Gastroesophageal sphincter (tissue), 4 donors: ENCODE measurements at regions not wholly inside any gene's neighbourhood (a gene's known extent, or its start where the extent isn't known, plus 50 kb on each side); places are given as distances from the start of the nearest gene placed in this dataset.

Source experiments
- ATAC-seq: fragments of 150-250 bp; one replicate; pipeline ENCODE4 v1.9.1; 2016; ENCODE audit warnings: mild to moderate bottlenecking, moderate library complexity
- H3K27ac ChIP-seq, 4 donors: fragments of 200-600 bp; sonication (generic) in 3 of 4; 1 replicate in 3 of 4; 2 replicates in 1 of 4; pipeline ENCODE4 v1.5.1; 2016 to 2019
- H3K27me3 ChIP-seq: fragments of 200-600 bp; sonication (generic); one replicate; pipeline ENCODE4 v1.5.1; 2019
- H3K36me3 ChIP-seq, 2 donors: fragments of 200-600 bp; sonication (generic); one replicate each; pipeline ENCODE4 v1.5.1; 2019; ENCODE audit warnings: control low read depth in 1 of 2
- H3K4me1 ChIP-seq, 3 donors: fragments of 200-600 bp; sonication (generic); 1 replicate in 2 of 3; 2 replicates in 1 of 3; pipeline ENCODE4 v1.5.1; 2016 to 2019; ENCODE audit warnings: control low read depth in 2 of 3
- H3K4me3 ChIP-seq, 2 donors: fragments of 200-600 bp; sonication (generic); one replicate each; pipeline ENCODE4 v1.5.1; 2019; ENCODE audit warnings: mild to moderate bottlenecking in 1 of 2, moderate library complexity in 1 of 2
- H3K9me3 ChIP-seq, 3 donors: fragments of 200-600 bp; sonication (generic); one replicate each; pipeline ENCODE4 v1.5.1; 2017 to 2019; ENCODE audit warnings: control low read depth in 2 of 3
- CTCF ChIP-seq, 4 experiments: fragments of 200-600 bp in 2 of 4; fragments of 450-650 bp in 2 of 4; sonication (generic) in 1 of 4; IDR thresholded peaks; one replicate each; pipeline ENCODE4 v1.5.1; 2017 to 2019; ENCODE audit warnings: antibody characterized with exemption in 4 of 4, mild to moderate bottlenecking in 2 of 4, moderate library complexity in 2 of 4
- EP300 ChIP-seq: sonication (generic); formaldehyde crosslinking; IDR thresholded peaks from one replicate; pipeline ENCODE4 v1.6.1; 2017; ENCODE audit warnings: antibody characterized with exemption, mild to moderate bottlenecking
- POLR2A ChIP-seq, 2 donors: fragments of 450-650 bp; IDR thresholded peaks; one replicate each; pipeline ENCODE4 v1.6.1; 2017; ENCODE audit warnings: antibody characterized with exemption in 2 of 2, mild to moderate bottlenecking in 2 of 2, moderate library complexity in 1 of 2
- POLR2AphosphoS5 ChIP-seq: sonication (generic); formaldehyde crosslinking; IDR thresholded peaks from one replicate; pipeline ENCODE4 v1.6.1; 2017; ENCODE audit warnings: antibody characterized with exemption
- WGBS, 2 donors: methylation state at CpG; one replicate each; pipeline ENCODE4 v1.1.5; 2018; ENCODE audit warnings: low coverage in 1 of 2; 5-methylcytosine and 5-hydroxymethylcytosine counted together

- WGBS, 2 donors = 73 to 83% methylated on average over 5 of the region's 5 CpGs
Measured at GRCh38 chr10:3945026-3945425, 160.0 kb upstream of the KLF6 start.

GRCh38 chr10:3944591-3944990 lies 159.6 kb upstream of the KLF6 start:
- Histone ChIP-seq H3K27me3 (no peaks in the 10 kb centered on the region), H3K9me3 (no peaks in the 10 kb centered on the region), H3K36me3 (no peaks in the 10 kb centered on the region), H3K4me3 (no peak overlapping the region), H3K4me1 (peaks cover 0 to 18% (median 0%) of the 10 kb centered on the region in 3 donors), H3K27ac (peak overlapping the region in 2 of 4 donors; percentile 66 to 74)
- WGBS, 2 donors = 100% methylated on average over 1 to 2 of the region's 2 CpGs
- ATAC-seq = no peak
- TF ChIP-seq EP300 (no peak), POLR2AphosphoS5 (no peak), POLR2A (IDR thresholded peaks at IDR 0.05) (no peak), CTCF (IDR thresholded peaks at IDR 0.05) (no peak)

More at GRCh38 chr10:3945026-3945425, 160.0 kb upstream of the KLF6 start:
- H3K9me3 ChIP-seq = no peaks in the 10 kb centered on the region
- H3K4me1 ChIP-seq = peaks cover 0 to 18% (median 0%) of the 10 kb centered on the region in 3 donors
- peak overlapping the region in 2 of 4 donors; percentile 66 to 74 for H3K27ac ChIP-seq
- H3K36me3 ChIP-seq = no peaks in the 10 kb centered on the region
- TF ChIP-seq POLR2A (IDR thresholded peaks at IDR 0.05) (no peak), POLR2AphosphoS5 (no peak), EP300 (no peak), CTCF (IDR thresholded peaks at IDR 0.05) (no peak)
- no peak overlapping the region for H3K4me3 ChIP-seq
- H3K27me3 ChIP-seq = no peaks in the 10 kb centered on the region
- ATAC-seq = no peak

- Histone ChIP-seq H3K27me3 (no peaks in the 10 kb centered on the region), H3K36me3 (no peaks in the 10 kb centered on the region), H3K27ac (no peak overlapping the region), H3K4me1 (peaks cover 0 to 18% (median 0%) of the 10 kb centered on the region in 3 donors), H3K9me3 (no peaks in the 10 kb centered on the region), H3K4me3 (no peak overlapping the region)
- WGBS, 2 donors = 57 to 78% methylated on average over 1 to 3 of the region's 3 CpGs
- no peak for TF ChIP-seq POLR2AphosphoS5
- no peak for TF ChIP-seq POLR2A (IDR thresholded peaks at IDR 0.05)
- no peak for TF ChIP-seq EP300
- no peak for TF ChIP-seq CTCF (IDR thresholded peaks at IDR 0.05)
- no peak for ATAC-seq
Measured at GRCh38 chr10:3943695-3944257, 158.8 kb upstream of the KLF6 start.

- no peak for ATAC-seq
Measured at GRCh38 chr10:3942937-3943489, 158.0 kb upstream of the KLF6 start.

More at GRCh38 chr10:3942937-3943489, 158.0 kb upstream of the KLF6 start:
- Histone ChIP-seq H3K9me3 (no peaks in the 10 kb centered on the region), H3K4me1 (peaks cover 0 to 18% (median 0%) of the 10 kb centered on the region in 3 donors), H3K27me3 (no peaks in the 10 kb centered on the region), H3K36me3 (no peaks in the 10 kb centered on the region), H3K4me3 (no peak overlapping the region), H3K27ac (peak overlapping the region in 1 of 4 donors; percentile 0)
- TF ChIP-seq EP300 (no peak), POLR2AphosphoS5 (no peak), POLR2A (IDR thresholded peaks at IDR 0.05) (no peak), CTCF (IDR thresholded peaks at IDR 0.05) (no peak)
- WGBS, 2 donors = 60 to 85% methylated on average over 2 to 9 of the region's 9 CpGs
